Fibroblast of the aortic adventitia (primary cell): ENCODE measurements at regions not wholly inside any gene's neighbourhood (a gene's known extent, or its start where the extent isn't known, plus 50 kb on each side); places are given as distances from the start of the nearest gene placed in this dataset.
"Not testable (repeated sequence)": the region's sequence is repeated elsewhere in the genome, so short reads cannot be mapped to it uniquely, and the experiment has no call there.

ENCODE experiments used
- DNase-seq: peaks from one replicate; pipeline ENCODE4 v3.0.0-alpha.2; 2010; ENCODE audit warnings: low read depth
- H3K4me3 ChIP-seq: 2 replicates; pipeline ENCODE4 v1.5.1; 2011; ENCODE audit warnings: low read depth, mild to moderate bottlenecking, control low read depth, low read length, moderate library complexity
- CTCF ChIP-seq: IDR thresholded peaks from 2 replicates; pipeline ENCODE4 v1.5.1; 2011; ENCODE audit warnings: mild to moderate bottlenecking, low read length, control low read depth, inconsistent platforms; ENCODE audit not compliant: insufficient read depth

DNA sequence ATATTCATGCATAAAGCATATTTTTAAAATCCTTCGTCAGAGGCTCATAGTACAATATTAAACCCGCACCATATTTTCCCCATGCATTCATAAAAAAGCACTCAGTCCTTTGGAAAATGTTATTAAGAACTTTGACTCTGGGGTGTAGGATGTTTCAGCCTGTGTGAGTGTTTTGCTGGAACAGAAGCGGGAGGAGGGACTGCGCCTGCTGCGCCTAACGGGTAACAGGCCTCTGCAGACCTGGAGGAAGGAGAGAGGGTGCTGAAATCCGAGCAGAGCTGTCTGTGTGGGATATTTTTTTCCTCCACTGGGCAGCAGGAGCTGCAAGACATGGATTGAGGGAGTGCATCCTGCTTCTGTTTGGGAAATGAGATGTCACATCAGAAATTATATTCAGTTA lies 483.0 kb downstream of the BRD1 start:
- DNase-seq = no peak
- TF ChIP-seq CTCF = no peak
- no peak overlapping the region for H3K4me3 ChIP-seq

DNA sequence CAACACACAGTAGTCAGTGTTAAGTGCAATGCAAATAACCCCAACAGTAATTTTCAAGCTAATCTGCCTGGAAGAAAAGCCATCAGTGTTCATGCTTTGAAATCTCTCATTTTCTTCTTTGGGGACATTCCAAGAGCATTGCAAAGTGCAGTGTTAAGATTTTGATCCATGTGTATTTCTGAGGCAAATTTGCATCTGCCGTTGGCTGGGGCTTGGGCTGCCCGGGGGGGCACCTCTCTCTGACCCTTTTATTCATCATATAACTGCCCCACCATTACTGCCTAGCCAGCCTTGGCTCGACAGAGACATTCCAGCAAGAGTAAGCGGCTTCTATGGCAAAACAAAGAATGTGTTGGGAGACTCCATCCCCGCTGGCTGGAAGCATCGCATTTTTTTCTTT lies 483.5 kb downstream of the BRD1 start:
- DNase-seq = no peak
- H3K4me3 ChIP-seq = no peak overlapping the region
- TF ChIP-seq CTCF = no peak

DNA sequence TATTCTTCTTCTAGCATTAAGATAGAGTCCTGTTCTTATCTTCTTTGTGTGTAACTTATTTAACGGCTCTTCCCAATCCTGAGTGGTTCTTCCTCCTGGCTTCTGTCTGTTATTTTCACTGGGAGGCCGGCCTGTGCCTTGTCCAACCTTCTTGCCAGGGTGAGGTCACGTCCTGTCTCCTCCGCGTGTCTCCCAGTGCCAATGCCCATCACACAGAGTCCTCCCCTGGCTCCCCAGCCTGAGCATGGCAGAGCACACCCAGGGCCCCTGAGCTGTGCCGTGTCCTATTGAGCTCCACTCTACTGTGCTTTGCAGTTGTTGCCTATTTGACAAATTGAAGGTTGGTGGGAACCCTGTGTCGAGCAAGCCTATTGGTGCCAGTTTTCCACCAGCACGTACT lies 487.3 kb downstream of the BRD1 start:
- no peak for TF ChIP-seq CTCF
- no peak overlapping the region for H3K4me3 ChIP-seq
- no peak for DNase-seq

DNA sequence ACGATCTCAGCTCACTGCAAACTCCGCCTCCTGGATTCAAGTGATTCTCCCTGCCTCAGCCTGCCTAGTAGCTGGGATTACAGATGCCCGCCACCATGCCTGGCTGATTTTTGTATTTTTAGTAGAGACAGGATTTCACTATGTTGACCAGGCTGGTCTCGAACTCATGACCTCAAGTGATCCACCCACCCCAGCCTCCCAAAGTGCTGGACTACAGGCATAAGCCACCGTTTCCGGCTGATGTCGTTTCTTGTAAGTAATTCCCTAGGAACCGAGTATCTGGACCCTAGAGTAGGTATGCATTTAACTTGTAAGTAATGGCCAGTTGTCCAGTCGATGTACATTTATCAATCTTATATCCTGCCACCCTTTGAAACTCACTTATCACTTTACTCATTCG lies 491.2 kb downstream of the BRD1 start:
- not testable (repeated sequence) for H3K4me3 ChIP-seq, DNase-seq

- DNase-seq = no peak
Observed at GRCh38 chr22:49334976-49335375, 492.7 kb downstream of the BRD1 start.

GRCh38 chr22:49334449-49334789 lies 493.3 kb downstream of the BRD1 start:
- H3K4me3 ChIP-seq = no peak overlapping the region
- DNase-seq = no peak
- TF ChIP-seq CTCF = no peak

More at GRCh38 chr22:49334976-49335375, 492.7 kb downstream of the BRD1 start:
- TF ChIP-seq CTCF = no peak
- no peak overlapping the region for H3K4me3 ChIP-seq

DNA sequence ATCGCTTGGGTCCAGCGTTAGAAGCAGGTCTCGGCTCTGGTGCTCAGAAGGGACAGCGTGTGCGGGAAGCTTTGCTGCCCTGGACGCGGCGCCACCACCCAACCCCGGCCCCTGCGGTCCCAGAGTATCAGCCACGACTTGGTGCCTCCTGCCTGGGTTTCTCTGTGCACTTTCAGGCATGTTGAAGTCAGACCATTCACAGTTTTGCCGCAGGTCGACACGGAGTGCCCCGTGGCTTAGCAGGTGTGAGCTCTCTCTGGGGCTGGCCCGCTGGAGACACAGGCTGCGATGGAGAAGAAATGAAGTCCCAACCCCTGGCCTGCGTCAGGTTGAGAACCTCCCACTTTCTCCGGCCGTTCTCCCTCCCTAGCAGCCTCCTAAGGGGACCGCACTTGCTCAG lies 494.5 kb downstream of the BRD1 start:
- DNase-seq = no peak
- no peak overlapping the region for H3K4me3 ChIP-seq
- TF ChIP-seq CTCF = no peak
